Neural cell (in vitro differentiated cells): ENCODE measurements at regions not wholly inside any gene's neighbourhood (a gene's known extent, or its start where the extent isn't known, plus 50 kb on each side); places are given as distances from the start of the nearest gene placed in this dataset.
"Not testable (repeated sequence)": the region's sequence is repeated elsewhere in the genome, so short reads cannot be mapped to it uniquely, and the experiment has no call there.

ENCODE experiments used
- EP300 ChIP-seq: fragments of 450-650 bp; conservative IDR thresholded peaks from 2 replicates; pipeline ENCODE4 v1.6.1; 2014; ENCODE audit warnings: antibody characterized with exemption, mild to moderate bottlenecking, moderate library complexity; ENCODE audit not compliant: poor library complexity, severe bottlenecking
- EZH2 ChIP-seq: fragments of 200-600, 300-800 bp; shearing (Covaris generic), sonication (generic); IDR thresholded peaks from 2 replicates; pipeline ENCODE4 v1.6.1; 2014; ENCODE audit warnings: antibody characterized with exemption, low read length, borderline replicate concordance, mild to moderate bottlenecking; ENCODE audit not compliant: insufficient read depth, poor library complexity, severe bottlenecking
- MXI1 ChIP-seq: fragments of 450-650 bp; conservative IDR thresholded peaks from 2 replicates; pipeline ENCODE4 v1.6.1; 2014; ENCODE audit warnings: antibody characterized with exemption, mild to moderate bottlenecking; ENCODE audit not compliant: poor library complexity, severe bottlenecking
- POLR2AphosphoS5 ChIP-seq: IDR thresholded peaks from 2 replicates; pipeline ENCODE4 v1.6.1; 2012
- TF ChIP-seq, protein P1 (sequence below): fragments of 450-650 bp; IDR thresholded peaks from 2 replicates; pipeline ENCODE4 v1.5.1; 2014; ENCODE audit warnings: antibody characterized with exemption, mild to moderate bottlenecking, moderate library complexity; ENCODE audit not compliant: poor library complexity, severe bottlenecking

DNA sequence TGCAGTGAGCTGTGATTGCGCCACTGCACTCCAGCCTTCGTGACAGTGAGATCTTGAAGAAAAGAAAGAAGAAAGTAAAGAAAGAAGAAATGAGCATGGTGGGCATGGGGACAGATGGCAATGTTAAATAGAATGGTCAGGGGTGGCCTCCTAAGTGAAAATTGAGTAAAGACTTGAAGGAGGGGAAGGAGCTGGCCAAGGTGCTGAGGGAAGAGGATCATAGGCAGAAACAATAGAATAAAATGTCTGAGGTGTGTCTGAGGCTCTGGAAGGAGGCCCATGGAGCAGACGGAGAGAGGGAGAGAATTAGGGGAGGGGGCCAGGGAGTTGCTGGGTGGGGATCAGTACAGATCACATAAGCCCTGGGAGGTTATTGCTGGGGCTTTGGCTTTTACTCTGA is 163.1 kb downstream of the RALA start:
- TF ChIP-seq MXI1, EP300, POLR2AphosphoS5, EZH2: not testable (repeated sequence)
- TF ChIP-seq, protein P1, sequence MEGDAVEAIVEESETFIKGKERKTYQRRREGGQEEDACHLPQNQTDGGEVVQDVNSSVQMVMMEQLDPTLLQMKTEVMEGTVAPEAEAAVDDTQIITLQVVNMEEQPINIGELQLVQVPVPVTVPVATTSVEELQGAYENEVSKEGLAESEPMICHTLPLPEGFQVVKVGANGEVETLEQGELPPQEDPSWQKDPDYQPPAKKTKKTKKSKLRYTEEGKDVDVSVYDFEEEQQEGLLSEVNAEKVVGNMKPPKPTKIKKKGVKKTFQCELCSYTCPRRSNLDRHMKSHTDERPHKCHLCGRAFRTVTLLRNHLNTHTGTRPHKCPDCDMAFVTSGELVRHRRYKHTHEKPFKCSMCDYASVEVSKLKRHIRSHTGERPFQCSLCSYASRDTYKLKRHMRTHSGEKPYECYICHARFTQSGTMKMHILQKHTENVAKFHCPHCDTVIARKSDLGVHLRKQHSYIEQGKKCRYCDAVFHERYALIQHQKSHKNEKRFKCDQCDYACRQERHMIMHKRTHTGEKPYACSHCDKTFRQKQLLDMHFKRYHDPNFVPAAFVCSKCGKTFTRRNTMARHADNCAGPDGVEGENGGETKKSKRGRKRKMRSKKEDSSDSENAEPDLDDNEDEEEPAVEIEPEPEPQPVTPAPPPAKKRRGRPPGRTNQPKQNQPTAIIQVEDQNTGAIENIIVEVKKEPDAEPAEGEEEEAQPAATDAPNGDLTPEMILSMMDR = not testable (repeated sequence)
